SU-DHL-6 (cell line): ENCODE measurements at regions not wholly inside any gene's neighbourhood (a gene's known extent, or its start where the extent isn't known, plus 50 kb on each side); places are given as distances from the start of the nearest gene placed in this dataset.

ENCODE experiments used
- H2AFZ ChIP-seq: fragments of 200-600 bp; sonication (generic); 2 replicates; pipeline ENCODE4 v1.6.1; 2014; ENCODE audit warnings: low read depth, mild to moderate bottlenecking, moderate library complexity, mixed read lengths, antibody characterized with exemption, low read length; ENCODE audit not compliant: severe bottlenecking
- H3F3A ChIP-seq: fragments of 200-600 bp; shearing (Covaris generic); 2 replicates; pipeline ENCODE4 v1.6.0; 2016; ENCODE audit warnings: antibody characterized with exemption, mild to moderate bottlenecking; ENCODE audit not compliant: insufficient read depth
- H3K27ac ChIP-seq: fragments of 200-600 bp; sonication (generic); 2 replicates; pipeline ENCODE4 v1.5.1; 2016; ENCODE audit warnings: low read depth, mild to moderate bottlenecking, low read length, moderate library complexity, mixed read lengths
- H3K27me3 ChIP-seq: fragments of 200-600 bp; sonication (generic), shearing (Covaris generic); 2 replicates; pipeline ENCODE4 v1.6.0; 2014; ENCODE audit warnings: mild to moderate bottlenecking, low read length
- H3K36me3 ChIP-seq: fragments of 200-600 bp; sonication (generic); 2 replicates; pipeline ENCODE4 v1.6.1; 2014; ENCODE audit warnings: mild to moderate bottlenecking, low read length, mixed read lengths
- H3K4me2 ChIP-seq: fragments of 300-600, 200-600 bp; shearing (Covaris generic), sonication (generic); 2 replicates; pipeline ENCODE4 v1.6.0; 2014; ENCODE audit warnings: low read length, low read depth, mild to moderate bottlenecking; ENCODE audit not compliant: poor library complexity, severe bottlenecking
- H3K4me3 ChIP-seq: fragments of 200-600 bp; sonication (generic); 2 replicates; pipeline ENCODE4 v1.5.1; 2014; ENCODE audit warnings: antibody characterized with exemption, low read length, mild to moderate bottlenecking, mixed read lengths; ENCODE audit not compliant: insufficient read depth, poor library complexity, severe bottlenecking
- H3K79me2 ChIP-seq: fragments of 200-600 bp; sonication (generic); 2 replicates; pipeline ENCODE4 v1.6.1; 2014; ENCODE audit warnings: mild to moderate bottlenecking, low read length, moderate library complexity; ENCODE audit not compliant: insufficient read depth
- H3K9ac ChIP-seq: fragments of 200-600 bp; sonication (generic); 2 replicates; pipeline ENCODE4 v1.7.0; 2014; ENCODE audit warnings: mild to moderate bottlenecking, low read length
- H3K9me2 ChIP-seq: fragments of 200-600 bp; sonication (generic); replicated peaks from 2 replicates; pipeline ENCODE4 v1.6.1; 2014; ENCODE audit warnings: low read length; ENCODE audit not compliant: insufficient read depth
- H3K9me3 ChIP-seq: fragments of 200-600 bp; sonication (generic); 2 replicates; pipeline ENCODE4 v1.6.1; 2014; ENCODE audit warnings: low read length, mixed read lengths; ENCODE audit not compliant: insufficient read depth
- H4K20me1 ChIP-seq: fragments of 200-600 bp; sonication (generic); 2 replicates; pipeline ENCODE4 v1.6.1; 2014; ENCODE audit warnings: low read depth, mild to moderate bottlenecking, antibody characterized with exemption, low read length, moderate library complexity, mixed read lengths
- CTCF ChIP-seq: fragments of 200-600 bp; sonication (generic); IDR thresholded peaks from one replicate; pipeline ENCODE4 v1.5.1; 2017; ENCODE audit warnings: antibody characterized with exemption, mild to moderate bottlenecking, low read length, moderate library complexity; ENCODE audit not compliant: insufficient read depth, poor library complexity, severe bottlenecking
- EZH2phosphoT487 ChIP-seq: fragments of 200-600 bp; sonication (generic), shearing (Covaris generic); conservative IDR thresholded peaks from 2 replicates; pipeline ENCODE4 v1.6.1; 2018; ENCODE audit warnings: mild to moderate bottlenecking, antibody characterized with exemption, low read length, moderate library complexity, mixed read lengths

- Histone ChIP-seq H4K20me1 (no peaks in the 10 kb centered on the region), H3K36me3 (no peaks in the 10 kb centered on the region), H3K9me2 (no peaks in the 10 kb centered on the region), H3K27me3 (no peaks in the 10 kb centered on the region), H3K9me3 (no peaks in the 10 kb centered on the region), H3F3A (no peaks in the 10 kb centered on the region), H3K9ac (no peak overlapping the region), H2AFZ (no peak overlapping the region), H3K79me2 (no peaks in the 10 kb centered on the region), H3K4me2 (no peak overlapping the region), H3K27ac (no peak overlapping the region), H3K4me3 (no peak overlapping the region)
- TF ChIP-seq EZH2phosphoT487 (no peak), CTCF (no peak)
Measured at GRCh38 chr11:115963156-115963555, 458.9 kb upstream of the CADM1 start.

- TF ChIP-seq EZH2phosphoT487 (no peak), CTCF (no peak)
- no peak overlapping the region for H3K4me3 ChIP-seq
- H3K4me2 ChIP-seq: no peak overlapping the region
- H3K9ac ChIP-seq: no peak overlapping the region
- H3K79me2 ChIP-seq: no peaks in the 10 kb centered on the region
- no peaks in the 10 kb centered on the region for H3F3A ChIP-seq
- H3K36me3 ChIP-seq: no peaks in the 10 kb centered on the region
- no peaks in the 10 kb centered on the region for H3K9me2 ChIP-seq
- no peaks in the 10 kb centered on the region for H3K9me3 ChIP-seq
- H3K27ac ChIP-seq: no peak overlapping the region
- no peaks in the 10 kb centered on the region; the same call in 1 of the 2 replicates for H3K27me3 ChIP-seq
- no peaks in the 10 kb centered on the region for H4K20me1 ChIP-seq
- no peak overlapping the region for H2AFZ ChIP-seq
Measured at GRCh38 chr11:115961159-115962003, 457.2 kb upstream of the CADM1 start.

- no peak for TF ChIP-seq CTCF
- TF ChIP-seq EZH2phosphoT487: no peak
- Histone ChIP-seq H3K9ac (no peak overlapping the region), H3K4me2 (no peak overlapping the region), H3K9me2 (no peaks in the 10 kb centered on the region), H3F3A (no peaks in the 10 kb centered on the region), H2AFZ (no peak overlapping the region), H4K20me1 (no peaks in the 10 kb centered on the region), H3K27ac (no peak overlapping the region), H3K9me3 (no peaks in the 10 kb centered on the region), H3K4me3 (no peak overlapping the region), H3K79me2 (no peaks in the 10 kb centered on the region), H3K27me3 (no peaks in the 10 kb centered on the region; the same call in 1 of the 2 replicates), H3K36me3 (no peaks in the 10 kb centered on the region)
Measured at GRCh38 chr11:115959081-115959486, 454.9 kb upstream of the CADM1 start.
